Activated T-cell treated with anti-CD3 and anti-CD28 coated beads, Interleukin-2, amount 50 U/mL, for 4 hours (primary cell): ENCODE measurements at regions not wholly inside any gene's neighbourhood (a gene's known extent, or its start where the extent isn't known, plus 50 kb on each side); places are given as distances from the start of the nearest gene placed in this dataset.
A peak's percentile ranks its signal among the peaks of the same experiment; 100 is the strongest.

Experiments
- ATAC-seq, 2 donors: fragments of 200-7000 bp; cut with Tn5 transposase; one replicate each; pipeline ENCODE4 v1.10.0; 2021
- DNase-seq: peaks from one replicate; pipeline ENCODE4 v3.0.0-alpha.2; 2020
- H3K27me3 Mint-ChIP-seq: one replicate; pipeline ENCODE4 v1.8.0; 2021; ENCODE audit warnings: low read depth, mixed read lengths
- H3K36me3 Mint-ChIP-seq: one replicate; pipeline ENCODE4 v1.8.0; 2022; ENCODE audit warnings: mixed read lengths; ENCODE audit not compliant: insufficient read depth
- H3K4me1 Mint-ChIP-seq: one replicate; pipeline ENCODE4 v1.8.0; 2021; ENCODE audit warnings: low read depth, mixed read lengths
- H3K4me3 Mint-ChIP-seq: one replicate; pipeline ENCODE4 v1.8.0; 2021; ENCODE audit warnings: mild to moderate bottlenecking, moderate library complexity, mixed read lengths
- H3K9me3 Mint-ChIP-seq: one replicate; pipeline ENCODE4 v1.8.0; 2021; ENCODE audit warnings: mixed read lengths

DNA sequence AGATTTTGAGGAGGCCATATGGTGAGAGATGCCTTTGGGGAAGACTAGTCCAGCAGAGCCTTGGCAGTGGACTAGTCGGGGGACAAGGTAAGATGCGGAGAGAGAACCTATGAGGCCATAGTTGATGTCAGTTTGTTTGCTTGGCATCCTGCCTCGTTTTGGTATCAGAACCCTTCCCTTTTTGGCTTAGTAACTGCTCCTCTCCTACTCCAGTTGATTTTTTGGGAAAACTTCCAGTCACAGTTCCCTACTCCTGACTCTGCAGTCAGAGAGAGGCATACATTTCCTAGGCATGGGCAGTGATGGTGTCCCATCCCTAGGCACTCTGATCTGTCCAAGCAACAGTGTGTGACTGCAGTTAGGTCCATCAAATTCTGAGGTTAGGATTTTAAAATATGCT, 398.3 kb downstream of the AEBP2 start:
- ATAC-seq (no peak), DNase-seq (no peak)
- no peaks in the 10 kb centered on the region for H3K9me3 Mint-ChIP-seq
- H3K4me3 Mint-ChIP-seq = no peak overlapping the region
- no peaks in the 10 kb centered on the region for H3K27me3 Mint-ChIP-seq
- H3K4me1 Mint-ChIP-seq = peaks cover 5% of the 10 kb centered on the region
- no peaks in the 10 kb centered on the region for H3K36me3 Mint-ChIP-seq

DNA sequence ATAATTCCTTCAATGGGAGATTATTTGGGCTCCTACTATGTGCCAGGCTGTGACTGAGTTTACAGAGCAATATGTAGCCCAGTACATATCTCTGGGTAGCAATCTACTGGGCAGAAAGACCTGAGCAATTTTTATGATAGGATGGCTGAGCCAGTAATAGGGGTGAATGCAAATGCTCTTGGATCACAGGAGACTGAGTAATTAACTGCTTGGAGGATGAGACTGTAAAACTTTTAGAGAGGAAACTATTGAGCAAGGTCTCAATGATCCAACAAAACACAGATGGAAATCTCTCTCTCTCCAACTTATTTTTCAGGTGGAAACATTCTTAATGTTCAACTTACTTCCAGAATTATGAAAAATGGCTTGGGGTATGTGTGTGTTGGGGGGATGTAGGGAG, 402.2 kb downstream of the AEBP2 start:
- ATAC-seq = no peak
- Mint-ChIP-seq H3K9me3 (no peaks in the 10 kb centered on the region), H3K4me3 (no peak overlapping the region), H3K36me3 (no peaks in the 10 kb centered on the region), H3K4me1 (peaks cover 2% of the 10 kb centered on the region), H3K27me3 (no peaks in the 10 kb centered on the region)
- no peak for DNase-seq

DNA sequence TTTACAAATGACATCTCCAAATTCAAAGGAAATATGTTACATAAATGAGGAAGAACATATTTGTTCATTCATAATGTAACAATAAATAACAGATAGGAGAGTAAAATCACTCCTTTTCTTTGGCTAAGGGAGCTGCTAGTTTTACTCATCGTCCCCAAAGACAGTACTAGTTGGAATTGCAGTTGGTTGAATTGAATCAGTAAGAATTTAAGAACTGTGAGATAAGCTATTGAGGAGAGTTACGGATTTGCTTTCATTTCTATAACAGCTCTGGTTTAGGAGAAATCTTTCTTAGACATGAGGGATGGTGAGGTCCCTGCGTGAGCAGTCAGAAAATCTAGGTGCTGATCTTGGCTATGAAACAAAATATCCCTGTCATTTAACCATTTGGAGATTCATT, 402.8 kb downstream of the AEBP2 start:
- H3K4me1 Mint-ChIP-seq = peaks cover 2% of the 10 kb centered on the region
- ATAC-seq = no peak
- no peak overlapping the region for H3K4me3 Mint-ChIP-seq
- no peaks in the 10 kb centered on the region for H3K36me3 Mint-ChIP-seq
- no peak for DNase-seq
- H3K9me3 Mint-ChIP-seq = no peaks in the 10 kb centered on the region
- H3K27me3 Mint-ChIP-seq = no peaks in the 10 kb centered on the region

DNA sequence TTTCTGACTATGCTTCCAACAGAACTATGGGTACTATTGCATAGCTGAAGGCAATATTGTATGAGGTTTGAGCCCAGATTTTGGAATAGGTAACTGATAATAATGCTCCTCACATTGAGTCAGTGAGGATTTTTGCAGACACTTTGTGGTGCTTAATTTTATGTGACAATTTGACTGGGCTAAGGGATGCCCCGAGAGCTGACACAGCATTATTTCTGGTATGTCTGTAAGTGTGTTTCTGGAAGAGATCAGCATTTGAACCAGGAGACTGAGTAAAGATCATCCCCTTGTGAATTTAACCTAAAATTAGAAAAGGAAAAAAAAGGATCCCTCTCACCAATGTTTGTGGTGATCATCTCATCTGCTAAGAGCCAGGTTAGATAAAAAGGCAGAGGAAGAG, 404.9 kb downstream of the AEBP2 start:
- Mint-ChIP-seq H3K4me3 (no peak overlapping the region), H3K4me1 (peaks cover 5% of the 10 kb centered on the region), H3K27me3 (no peaks in the 10 kb centered on the region), H3K9me3 (no peaks in the 10 kb centered on the region), H3K36me3 (no peaks in the 10 kb centered on the region)
- ATAC-seq = no peak
- no peak for DNase-seq

DNA sequence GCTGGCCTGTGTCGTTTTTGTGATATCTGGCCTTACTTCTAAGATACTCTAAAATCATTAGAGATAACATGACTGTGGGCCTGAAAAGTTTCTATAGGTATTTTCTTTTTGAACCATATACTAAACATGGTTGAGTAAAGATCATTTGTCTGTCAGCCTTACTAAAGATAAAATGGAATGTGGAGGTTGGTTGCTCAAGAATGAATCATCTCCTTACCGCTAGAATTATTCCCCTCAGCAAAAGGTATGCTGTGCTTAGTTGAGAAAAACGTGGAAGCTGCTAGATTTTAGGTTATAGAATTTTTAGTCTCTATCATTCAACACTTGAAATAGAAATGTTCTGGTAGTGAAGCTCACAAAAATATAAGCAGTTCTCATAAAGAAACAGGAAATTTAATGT, 407.3 kb downstream of the AEBP2 start:
- no peaks in the 10 kb centered on the region for H3K36me3 Mint-ChIP-seq
- H3K27me3 Mint-ChIP-seq = peaks cover 2% of the 10 kb centered on the region
- peak in 1 of 2 donors; percentile 23 for ATAC-seq
- DNase-seq = no peak
- peaks cover 6% of the 10 kb centered on the region for H3K4me1 Mint-ChIP-seq
- H3K4me3 Mint-ChIP-seq = no peak overlapping the region
- H3K9me3 Mint-ChIP-seq = no peaks in the 10 kb centered on the region

DNA sequence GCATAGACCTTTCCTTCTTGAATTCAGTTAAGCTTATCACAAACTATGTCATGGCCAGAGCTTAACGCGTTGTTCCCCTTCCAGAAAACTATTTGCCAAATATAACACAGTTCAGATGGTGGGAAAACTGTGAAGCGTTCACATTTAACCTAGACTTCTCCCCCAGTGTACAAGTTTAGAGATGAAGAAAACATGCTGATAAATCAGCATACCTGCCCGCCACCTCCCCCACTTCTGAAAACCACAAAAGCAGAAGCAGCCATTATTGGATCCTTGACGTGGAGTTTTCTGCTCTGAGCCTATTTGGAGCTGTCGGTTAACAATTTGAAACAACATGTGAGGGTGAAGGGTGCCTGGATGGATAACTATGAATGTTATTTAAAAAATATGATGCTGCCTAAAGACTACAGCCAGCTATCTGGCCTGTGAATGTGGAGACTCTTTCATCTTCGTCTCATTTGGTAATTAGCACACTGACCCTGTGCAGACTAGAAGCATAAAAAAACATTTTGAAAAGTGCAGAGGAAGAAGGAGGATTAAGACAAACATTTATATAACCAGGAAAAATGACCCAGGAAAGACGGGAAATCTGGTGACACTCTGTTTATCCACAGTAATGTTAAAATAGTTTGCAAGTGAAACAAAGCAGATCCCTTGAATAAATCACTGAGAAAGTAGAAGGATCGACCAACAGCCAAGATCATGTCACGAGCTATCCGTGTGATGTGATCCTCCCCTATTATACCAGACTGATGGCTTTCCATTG, 408.2 kb downstream of the AEBP2 start:
- H3K4me1 Mint-ChIP-seq = peaks cover 6% of the 10 kb centered on the region
- H3K4me3 Mint-ChIP-seq = no peak overlapping the region
- no peaks in the 10 kb centered on the region for H3K36me3 Mint-ChIP-seq
- no peak for ATAC-seq
- DNase-seq = no peak
- H3K9me3 Mint-ChIP-seq = peaks cover under 1% of the 10 kb centered on the region
- peaks cover 2% of the 10 kb centered on the region for H3K27me3 Mint-ChIP-seq

DNA sequence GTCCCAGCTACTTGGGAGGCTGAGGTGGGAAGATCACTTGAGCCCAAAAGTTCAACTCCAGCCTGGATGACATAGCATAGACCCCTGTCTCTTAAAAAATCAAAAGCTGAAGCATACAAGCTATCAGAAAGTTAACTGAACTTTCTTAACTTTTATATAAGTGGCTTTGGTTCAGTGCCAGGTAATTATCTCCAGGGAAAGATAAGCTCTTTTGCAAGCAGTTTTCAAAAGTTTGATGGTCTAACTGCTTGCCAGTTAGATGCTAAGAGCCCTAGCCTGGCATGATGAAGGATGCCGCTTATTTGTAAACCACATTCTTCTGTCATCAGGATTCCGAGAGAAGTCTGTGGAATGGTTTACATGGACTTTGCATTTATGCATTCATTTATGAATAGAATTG, 409.1 kb downstream of the AEBP2 start:
- Mint-ChIP-seq H3K4me1 (peaks cover 6% of the 10 kb centered on the region), H3K4me3 (no peak overlapping the region), H3K9me3 (peaks cover 5% of the 10 kb centered on the region), H3K27me3 (peaks cover 2% of the 10 kb centered on the region), H3K36me3 (no peaks in the 10 kb centered on the region)
- DNase-seq (no peak), ATAC-seq (no peak)

DNA sequence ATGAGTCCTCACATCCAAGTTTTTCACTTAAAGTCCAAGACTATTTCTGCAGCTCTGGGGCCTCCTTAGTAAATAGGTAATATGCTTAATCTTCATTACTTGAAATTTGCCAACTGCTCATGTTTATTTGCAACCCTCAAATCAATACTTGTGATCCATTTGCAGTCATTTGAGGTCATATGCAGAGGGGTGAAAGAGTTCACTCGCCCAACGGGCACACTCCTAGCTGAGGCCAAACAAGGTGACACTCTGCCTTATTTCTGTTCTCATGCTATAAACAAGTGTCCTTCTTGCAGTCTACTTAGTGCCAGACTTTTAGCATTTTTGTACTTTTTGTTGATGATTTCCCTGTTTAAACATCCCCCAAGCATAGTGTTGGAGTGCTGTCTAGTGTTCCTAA, 409.9 kb downstream of the AEBP2 start:
- Mint-ChIP-seq H3K36me3 (no peaks in the 10 kb centered on the region), H3K27me3 (peaks cover 2% of the 10 kb centered on the region), H3K4me3 (no peak overlapping the region), H3K9me3 (peaks cover 5% of the 10 kb centered on the region), H3K4me1 (peaks cover 6% of the 10 kb centered on the region)
- no peak for ATAC-seq
- no peak for DNase-seq

DNA sequence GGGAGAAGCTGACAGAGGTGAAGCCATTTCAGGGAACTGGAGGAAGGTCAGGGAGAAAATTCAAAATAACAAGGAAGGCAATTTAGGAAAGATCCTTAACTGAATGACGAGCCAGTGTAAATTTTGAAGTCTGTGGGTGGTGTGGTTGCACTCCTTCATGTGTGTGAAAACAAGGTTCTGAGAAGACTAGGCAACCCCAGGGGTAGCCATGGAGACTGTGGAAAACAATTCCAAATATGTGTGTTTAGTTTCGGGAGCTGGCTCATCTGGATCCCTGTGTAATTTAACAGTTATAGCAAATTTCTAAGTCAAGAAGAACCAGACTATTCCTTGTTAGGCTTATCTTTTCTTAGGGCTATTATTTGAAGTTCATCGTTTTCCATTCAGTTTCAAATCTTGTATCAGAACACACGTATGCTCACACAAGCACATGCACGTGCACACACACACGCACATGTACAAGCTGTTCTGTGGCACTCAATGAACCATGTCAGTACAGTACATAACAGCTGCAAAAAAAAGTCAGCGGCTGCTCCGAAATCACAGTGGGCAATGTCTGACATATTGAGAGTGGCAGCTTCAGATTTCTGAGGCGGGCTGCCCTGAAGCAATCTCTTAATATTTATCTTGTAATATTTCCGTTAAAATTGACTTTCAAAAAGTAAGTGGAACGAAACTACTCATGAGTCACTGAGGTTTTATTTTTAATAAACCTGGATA, 411.2 kb downstream of the AEBP2 start:
- DNase-seq (no peak), ATAC-seq (no peak)
- Mint-ChIP-seq H3K4me1 (peaks cover 6% of the 10 kb centered on the region), H3K27me3 (peaks cover 2% of the 10 kb centered on the region), H3K9me3 (peaks cover 7% of the 10 kb centered on the region), H3K36me3 (no peaks in the 10 kb centered on the region), H3K4me3 (no peak overlapping the region)

DNA sequence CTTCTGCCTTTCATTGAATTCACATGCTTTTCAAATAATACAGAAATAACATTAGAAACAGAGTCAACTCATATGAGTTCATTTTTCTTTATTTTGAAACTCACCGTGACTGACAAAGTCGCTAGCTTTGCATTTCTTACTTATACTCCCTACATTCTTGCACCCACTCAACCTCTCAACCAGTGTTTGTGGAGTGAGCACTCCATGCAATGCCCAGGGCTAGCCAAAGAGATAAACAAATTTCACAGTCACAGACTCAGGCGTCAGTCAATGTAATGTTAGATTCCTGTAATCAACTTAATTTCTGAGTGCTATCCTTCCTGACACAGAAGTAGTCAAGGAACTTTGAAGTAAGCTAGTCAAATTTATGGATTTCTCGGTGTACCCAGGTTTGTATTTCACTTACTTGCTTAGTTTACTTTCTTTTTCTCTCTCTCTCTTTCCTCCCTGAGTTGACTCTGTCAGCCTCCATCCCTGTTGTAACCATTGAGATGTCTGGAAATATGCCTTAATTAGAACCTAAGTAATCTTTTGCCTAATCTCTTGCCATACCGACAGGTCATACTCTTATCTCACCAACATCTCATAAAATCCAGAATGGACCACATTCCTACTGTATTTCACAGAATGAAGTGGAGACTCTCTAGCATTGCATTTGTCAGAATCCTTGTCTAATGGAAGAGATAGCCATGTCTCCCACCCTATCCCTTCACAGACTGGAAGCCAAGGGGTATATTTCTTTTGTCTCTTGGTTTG, 413.0 kb downstream of the AEBP2 start:
- H3K27me3 Mint-ChIP-seq = peaks cover 6% of the 10 kb centered on the region
- no peak for DNase-seq
- no peak for ATAC-seq
- no peak overlapping the region for H3K4me3 Mint-ChIP-seq
- peaks cover 7% of the 10 kb centered on the region for H3K9me3 Mint-ChIP-seq
- H3K36me3 Mint-ChIP-seq = no peaks in the 10 kb centered on the region
- peaks cover 2% of the 10 kb centered on the region for H3K4me1 Mint-ChIP-seq

DNA sequence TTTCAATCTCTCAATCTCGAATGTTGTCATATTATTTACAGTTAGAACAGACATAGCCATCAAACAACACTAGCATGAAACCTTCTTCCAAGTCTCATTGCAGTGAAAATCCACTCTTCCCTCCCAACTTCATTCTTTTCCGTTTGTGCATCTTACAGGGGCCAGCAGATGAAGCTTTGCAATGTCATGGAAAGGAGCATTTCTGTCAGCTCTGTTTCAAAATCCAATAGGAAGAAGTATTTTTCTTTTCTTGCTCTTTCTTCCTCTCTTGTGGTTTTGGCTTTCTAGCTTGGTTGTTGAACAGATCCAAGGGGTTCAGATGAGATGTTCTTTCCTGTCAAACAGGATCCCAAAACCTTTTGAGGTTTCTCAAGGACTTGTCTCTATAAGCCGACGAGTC, 416.6 kb downstream of the AEBP2 start:
- no peak for DNase-seq
- Mint-ChIP-seq H3K36me3 (no peaks in the 10 kb centered on the region), H3K9me3 (peaks cover 7% of the 10 kb centered on the region), H3K4me1 (no peaks in the 10 kb centered on the region), H3K27me3 (peaks cover 4% of the 10 kb centered on the region), H3K4me3 (no peak overlapping the region)
- no peak for ATAC-seq

DNA sequence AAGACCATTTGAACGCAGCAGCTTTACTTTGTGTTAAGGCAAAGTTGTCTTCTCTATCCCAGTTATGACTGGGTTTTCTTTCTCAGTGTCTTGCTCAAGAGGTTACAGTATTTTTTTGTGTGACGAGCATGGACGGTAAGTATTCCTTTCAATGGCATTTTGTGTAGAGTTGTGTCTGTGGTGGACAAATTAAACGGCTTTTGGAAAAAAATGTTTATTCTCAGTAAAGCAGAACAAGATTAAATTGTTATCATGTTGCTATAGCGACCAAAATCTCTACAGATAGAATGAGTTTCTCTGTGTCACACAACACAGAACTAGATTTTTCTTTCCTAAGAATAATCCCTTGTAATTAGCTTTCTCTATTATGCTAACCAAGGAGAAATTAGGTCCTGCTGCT, 417.1 kb downstream of the AEBP2 start:
- no peaks in the 10 kb centered on the region for H3K4me1 Mint-ChIP-seq
- H3K4me3 Mint-ChIP-seq = no peak overlapping the region
- H3K27me3 Mint-ChIP-seq = peaks cover 4% of the 10 kb centered on the region
- H3K9me3 Mint-ChIP-seq = peaks cover 7% of the 10 kb centered on the region
- H3K36me3 Mint-ChIP-seq = no peaks in the 10 kb centered on the region
- ATAC-seq = no peak
- DNase-seq = no peak

DNA sequence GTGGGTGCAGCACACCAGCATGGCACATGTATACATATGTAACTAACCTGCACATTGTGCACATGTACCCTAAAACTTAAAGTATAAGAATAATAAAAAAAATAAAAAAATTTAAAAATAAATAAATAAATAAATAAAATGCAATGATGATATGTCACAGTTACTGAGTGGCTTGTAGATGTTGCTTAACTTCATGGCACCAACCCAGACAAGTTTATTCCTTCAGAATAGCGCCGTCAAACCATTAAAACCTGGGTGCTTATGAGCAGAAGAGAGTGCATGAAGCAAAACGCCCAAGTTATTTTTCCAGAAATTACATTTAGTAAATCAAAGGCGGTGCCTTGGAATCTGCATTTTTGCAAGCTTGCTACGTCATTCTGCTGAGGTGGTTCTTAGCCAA, 417.9 kb downstream of the AEBP2 start:
- Mint-ChIP-seq H3K27me3 (peaks cover 4% of the 10 kb centered on the region), H3K9me3 (peaks cover 7% of the 10 kb centered on the region), H3K36me3 (no peaks in the 10 kb centered on the region), H3K4me3 (no peak overlapping the region), H3K4me1 (no peaks in the 10 kb centered on the region)
- ATAC-seq = no peak
- no peak for DNase-seq

DNA sequence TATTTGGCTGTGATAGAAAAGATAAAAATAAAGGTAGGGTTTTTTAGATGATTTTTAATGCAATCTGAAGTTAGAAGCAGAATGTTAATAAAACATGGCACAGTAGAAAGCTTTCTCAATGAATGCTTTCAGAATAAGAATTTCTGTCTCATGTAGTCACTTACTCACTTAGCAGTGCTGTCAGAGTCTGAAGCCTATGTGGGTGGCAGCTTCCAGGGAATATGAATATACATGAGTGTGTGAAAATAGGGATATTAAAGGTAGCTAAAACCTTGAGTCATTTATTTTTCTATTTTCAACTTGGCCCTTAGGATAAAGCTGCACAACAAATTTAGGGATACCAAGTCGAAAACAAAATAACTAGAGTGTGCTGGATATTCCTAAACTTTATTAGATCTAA, 427.9 kb downstream of the AEBP2 start:
- DNase-seq (no peak), ATAC-seq (no peak)
- Mint-ChIP-seq H3K36me3 (no peaks in the 10 kb centered on the region), H3K4me1 (no peaks in the 10 kb centered on the region), H3K4me3 (no peak overlapping the region), H3K27me3 (no peaks in the 10 kb centered on the region), H3K9me3 (no peaks in the 10 kb centered on the region)

DNA sequence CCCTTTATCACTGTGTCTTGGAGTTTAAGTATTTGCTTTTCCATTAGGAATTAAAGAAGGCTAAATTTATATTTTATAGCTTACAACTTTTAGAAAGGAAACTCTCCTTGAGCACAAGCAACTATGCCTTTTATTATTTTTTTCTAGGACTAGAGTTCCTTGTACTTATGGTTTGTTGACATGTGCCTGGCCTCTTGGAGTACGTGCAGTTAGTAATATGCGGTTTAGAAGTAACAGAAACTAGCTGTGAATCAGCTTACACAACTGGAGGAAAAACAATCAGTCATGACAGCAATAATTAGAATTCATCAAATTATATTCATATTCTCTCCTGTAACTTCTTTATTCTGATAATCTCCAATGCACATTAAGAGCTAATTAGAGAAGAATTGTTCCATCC, 428.7 kb downstream of the AEBP2 start:
- no peaks in the 10 kb centered on the region for H3K4me1 Mint-ChIP-seq
- H3K36me3 Mint-ChIP-seq = no peaks in the 10 kb centered on the region
- H3K27me3 Mint-ChIP-seq = no peaks in the 10 kb centered on the region
- DNase-seq (no peak), ATAC-seq (no peak)
- H3K4me3 Mint-ChIP-seq = no peak overlapping the region
- H3K9me3 Mint-ChIP-seq = no peaks in the 10 kb centered on the region
